CD14-positive monocyte (primary cell): ENCODE measurements at regions not wholly inside any gene's neighbourhood (a gene's known extent, or its start where the extent isn't known, plus 50 kb on each side); places are given as distances from the start of the nearest gene placed in this dataset.

Experiments
- DNase-seq, 3 donors: peaks; one replicate each; pipeline ENCODE4 v3.0.0-alpha.2; 2011 to 2022
- H2AFZ ChIP-seq: 2 replicates; pipeline ENCODE4 v1.6.0; 2012; ENCODE audit warnings: mild to moderate bottlenecking, low read depth, low read length, inconsistent platforms; ENCODE audit not compliant: insufficient read depth, poor library complexity, severe bottlenecking
- H3K27ac ChIP-seq, 2 donors: 1 replicate in 1 of 2; 2 replicates in 1 of 2; pipeline ENCODE4 v1.5.1; 2012 to 2013; ENCODE audit warnings: low read length in 2 of 2, control low read depth in 1 of 2, inconsistent platforms in 1 of 2, low read depth in 1 of 2, mild to moderate bottlenecking in 1 of 2
- H3K27me3 ChIP-seq, 2 donors: one replicate each; pipeline versions ENCODE4 v1.6.0 to v1.6.1; 2011 to 2013; ENCODE audit warnings: low read length in 2 of 2; ENCODE audit not compliant: control insufficient read depth in 2 of 2, insufficient read depth in 2 of 2
- H3K36me3 ChIP-seq, 2 donors: replicated peaks in 1 of 2; 1 replicate in 1 of 2; 2 replicates in 1 of 2; pipeline versions ENCODE4 v1.5.1 to v1.6.1; 2012 to 2013; ENCODE audit warnings: low read length in 2 of 2, control low read depth in 1 of 2, inconsistent platforms in 1 of 2, mild to moderate bottlenecking in 1 of 2; ENCODE audit not compliant: insufficient read depth in 2 of 2, control insufficient read depth in 1 of 2
- H3K4me1 ChIP-seq, 2 donors: 1 replicate in 1 of 2; 2 replicates in 1 of 2; pipeline versions ENCODE4 v1.5.1 to v1.6.1; 2012 to 2013; ENCODE audit warnings: low read length in 2 of 2, control low read depth in 1 of 2, inconsistent platforms in 1 of 2, mild to moderate bottlenecking in 1 of 2, moderate library complexity in 1 of 2; ENCODE audit not compliant: insufficient read depth in 2 of 2, control insufficient read depth in 1 of 2
- H3K4me2 ChIP-seq: replicated peaks from 2 replicates; pipeline ENCODE3; 2012; ENCODE audit warnings: low read length, moderate library complexity, mild to moderate bottlenecking; ENCODE audit not compliant: poor library complexity, severe bottlenecking; ENCODE audit errors: extremely low read depth
- H3K4me3 ChIP-seq, 3 experiments: fragments of 200-600 bp in 1 of 3; sonication (generic) in 1 of 3; replicated peaks in 1 of 3; 1 replicate in 2 of 3; 2 replicates in 1 of 3; pipeline ENCODE4 v1.5.1; 2011 to 2013; ENCODE audit warnings: low read length in 3 of 3, mild to moderate bottlenecking in 3 of 3, control low read depth in 2 of 3, low read depth in 2 of 3, inconsistent platforms in 1 of 3, moderate library complexity in 1 of 3
- H3K79me2 ChIP-seq: 2 replicates; pipeline ENCODE4 v1.6.0; 2012; ENCODE audit warnings: mild to moderate bottlenecking, control low read depth, inconsistent platforms, low read length, moderate library complexity; ENCODE audit not compliant: insufficient read depth
- H3K9ac ChIP-seq: 2 replicates; pipeline ENCODE4 v1.6.0; 2017; ENCODE audit warnings: low read length, mild to moderate bottlenecking; ENCODE audit not compliant: insufficient read depth, poor library complexity, severe bottlenecking
- H3K9me3 ChIP-seq, 2 donors: replicated peaks in 1 of 2; 1 replicate in 1 of 2; 2 replicates in 1 of 2; pipeline versions ENCODE4 v1.5.1 to v1.6.1; 2012 to 2013; ENCODE audit warnings: low read length in 2 of 2, control low read depth in 1 of 2; ENCODE audit not compliant: control insufficient read depth in 1 of 2, insufficient read depth in 1 of 2
- H4K20me1 ChIP-seq: 2 replicates; pipeline ENCODE4 v1.6.0; 2012; ENCODE audit warnings: mild to moderate bottlenecking, low read length, control low read depth, moderate library complexity; ENCODE audit not compliant: insufficient read depth
- H3K27ac Mint-ChIP-seq, 7 donors: one replicate each; pipeline ENCODE4 v1.8.0; 2020; ENCODE audit warnings: mild to moderate bottlenecking in 7 of 7, mixed read lengths in 7 of 7, moderate library complexity in 6 of 7, inconsistent platforms in 2 of 7
- H3K27me3 Mint-ChIP-seq, 3 donors: one replicate each; pipeline ENCODE4 v1.8.0; 2021 to 2022; ENCODE audit warnings: low read depth in 3 of 3, mild to moderate bottlenecking in 3 of 3, mixed read lengths in 3 of 3, moderate library complexity in 3 of 3, inconsistent platforms in 1 of 3
- H3K36me3 Mint-ChIP-seq, 2 donors: one replicate each; pipeline ENCODE4 v1.8.0; 2020; ENCODE audit warnings: mixed read lengths in 2 of 2, inconsistent platforms in 1 of 2, mild to moderate bottlenecking in 1 of 2
- H3K4me1 Mint-ChIP-seq: one replicate; pipeline ENCODE4 v1.8.0; 2020; ENCODE audit warnings: mild to moderate bottlenecking, mixed read lengths
- H3K4me3 Mint-ChIP-seq, 2 donors: one replicate each; pipeline ENCODE4 v1.8.0; 2020; ENCODE audit warnings: mild to moderate bottlenecking in 2 of 2, mixed read lengths in 2 of 2, moderate library complexity in 1 of 2
- H3K9me3 Mint-ChIP-seq, 7 donors: one replicate each; pipeline ENCODE4 v1.8.0; 2020 to 2022; ENCODE audit warnings: mixed read lengths in 7 of 7, mild to moderate bottlenecking in 6 of 7, moderate library complexity in 6 of 7, inconsistent platforms in 2 of 7
- CTCF ChIP-seq: fragments of 200-600 bp; IDR thresholded peaks from one replicate; pipeline ENCODE4 v1.8.0; 2022; ENCODE audit warnings: antibody characterized with exemption, mild to moderate bottlenecking
- WGBS: methylation state at CpG from one replicate; pipeline ENCODE4 v1.1.5; 2013; ENCODE audit warnings: missing lambda C conversion rate; ENCODE audit not compliant: insufficient coverage; 5-methylcytosine and 5-hydroxymethylcytosine counted together
- intact Hi-C, 2 donors: fragments of 100-400 bp; cut with micrococcal nuclease; formaldehyde crosslinking; loops; one replicate each; pipeline versions ENCODE4 v1.15.0 to v1.15.1; 2023

- Histone ChIP-seq H3K27me3 (no peaks in the 10 kb centered on the region), H3K79me2 (no peaks in the 10 kb centered on the region), H3K9me3 (peaks cover 21 to 22% of the 10 kb centered on the region in 2 donors), H2AFZ (no peak overlapping the region), H3K4me2 (no peak overlapping the region), H3K4me3 (no peak overlapping the region), H3K27ac (no peak overlapping the region), H4K20me1 (no peaks in the 10 kb centered on the region), H3K9ac (no peak overlapping the region), H3K4me1 (no peaks in the 10 kb centered on the region), H3K36me3 (no peaks in the 10 kb centered on the region)
- no peak for TF ChIP-seq CTCF
- Mint-ChIP-seq H3K9me3 (peaks cover 5 to 57% (median 32%) of the 10 kb centered on the region in 7 donors), H3K36me3 (no peaks in the 10 kb centered on the region), H3K27ac (no peak overlapping the region), H3K27me3 (no peaks in the 10 kb centered on the region), H3K4me3 (no peak overlapping the region), H3K4me1 (peaks cover 3% of the 10 kb centered on the region)
- no peak for DNase-seq
- intact Hi-C loops: no loop called here
- 80% methylated on average over 1 of the region's 2 CpGs for WGBS
Measured at GRCh38 chr5:40124367-40124766, 555.3 kb upstream of the PTGER4 start.

DNA sequence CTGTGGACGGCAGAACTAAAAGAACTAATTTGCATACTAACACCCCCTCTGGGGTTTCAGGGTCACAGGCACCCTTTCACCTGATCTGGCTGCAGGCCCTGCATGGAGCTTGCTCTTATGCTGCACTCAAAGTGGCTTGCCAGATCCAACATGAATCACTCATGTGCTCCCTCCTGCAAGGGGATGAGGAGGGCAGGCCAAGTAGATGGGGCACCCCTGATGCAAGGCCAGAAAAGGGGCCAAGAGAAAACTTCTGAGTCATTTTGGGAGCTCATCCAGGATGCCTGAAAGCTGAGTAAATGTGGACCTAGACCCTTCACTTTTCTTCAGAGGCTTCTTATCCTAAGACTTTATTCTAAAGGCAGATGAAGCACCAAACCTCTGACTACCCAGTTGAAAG, 558.5 kb upstream of the PTGER4 start:
- Mint-ChIP-seq H3K36me3 (no peaks in the 10 kb centered on the region), H3K4me3 (no peak overlapping the region), H3K9me3 (peaks cover 3 to 42% (median 24%) of the 10 kb centered on the region in 7 donors), H3K27me3 (peaks cover 0 to 2% (median 0%) of the 10 kb centered on the region in 3 donors), H3K27ac (no peak overlapping the region), H3K4me1 (no peaks in the 10 kb centered on the region)
- no peak overlapping the region for H3K9ac ChIP-seq
- DNase-seq: no peak
- intact Hi-C loops: no loop called here
- 78% methylated on average over 1 of the region's 1 CpG for WGBS
- no peak overlapping the region for H3K4me3 ChIP-seq
- H2AFZ ChIP-seq: no peak overlapping the region
- H3K27me3 ChIP-seq: no peaks in the 10 kb centered on the region
- TF ChIP-seq CTCF: no peak
- no peaks in the 10 kb centered on the region for H3K4me1 ChIP-seq
- H3K36me3 ChIP-seq: no peaks in the 10 kb centered on the region
- no peaks in the 10 kb centered on the region for H4K20me1 ChIP-seq
- H3K79me2 ChIP-seq: no peaks in the 10 kb centered on the region
- H3K9me3 ChIP-seq: peaks cover 21 to 22% of the 10 kb centered on the region in 2 donors
- no peak overlapping the region for H3K4me2 ChIP-seq
- H3K27ac ChIP-seq: no peak overlapping the region
